ENCODE measurements at regions not wholly inside any gene's neighbourhood (a gene's known extent, or its start where the extent isn't known, plus 50 kb on each side); places are given as distances from the start of the nearest gene placed in this dataset.

GRCh38 chr11:92589512-92589911 lies 364.9 kb downstream of the FAT3 start:
- no peaks in the 10 kb centered on the region for H3K36me3 ChIP-seq (ENCODE audit: control insufficient read depth, insufficient read depth, low read length)
- no peak for DNase-seq (ENCODE audit: extremely low read depth, insufficient read length)
- TF ChIP-seq CTCF (IDR thresholded peaks at IDR 0.05; ENCODE audit: insufficient read depth, low read length, poor library complexity, severe bottlenecking) = no peak
- no peaks in the 10 kb centered on the region for H3K27me3 ChIP-seq (replicated peaks; ENCODE audit: control insufficient read depth, insufficient read depth, low read length)
- H3K4me3 ChIP-seq (replicated peaks; ENCODE audit: low read depth, low read length) = no peak overlapping the region

GRCh38 chr11:92591521-92591920 lies 366.9 kb downstream of the FAT3 start:
- Histone ChIP-seq H3K4me3 (replicated peaks; ENCODE audit: low read depth, low read length) (no peak overlapping the region), H3K27me3 (replicated peaks; ENCODE audit: control insufficient read depth, insufficient read depth, low read length) (no peaks in the 10 kb centered on the region), H3K36me3 (ENCODE audit: control insufficient read depth, insufficient read depth, low read length) (no peaks in the 10 kb centered on the region)
- TF ChIP-seq CTCF (IDR thresholded peaks at IDR 0.05; ENCODE audit: insufficient read depth, low read length, poor library complexity, severe bottlenecking) = no peak
- no peak for DNase-seq (ENCODE audit: extremely low read depth, insufficient read length)

- H3K36me3 ChIP-seq (ENCODE audit: control insufficient read depth, insufficient read depth, low read length) = no peaks in the 10 kb centered on the region
- H3K27me3 ChIP-seq (replicated peaks; ENCODE audit: control insufficient read depth, insufficient read depth, low read length) = no peaks in the 10 kb centered on the region; the same call in 1 of the 2 replicates
- no peak for TF ChIP-seq CTCF (IDR thresholded peaks at IDR 0.05; ENCODE audit: insufficient read depth, low read length, poor library complexity, severe bottlenecking)
- DNase-seq (ENCODE audit: extremely low read depth, insufficient read length) = no peak
- H3K4me3 ChIP-seq (replicated peaks; ENCODE audit: low read depth, low read length) = no peak overlapping the region
These were observed 369.6 kb downstream of the FAT3 start for GRCh38 chr11:92594251-92594650.

- H3K4me3 ChIP-seq (replicated peaks; ENCODE audit: low read depth, low read length) = no peak overlapping the region
These were observed 370.4 kb downstream of the FAT3 start for GRCh38 chr11:92595052-92595451.

GRCh38 chr11:92596596-92597317 lies 372.1 kb downstream of the FAT3 start:
- Histone ChIP-seq H3K4me3 (replicated peaks; ENCODE audit: low read depth, low read length) (no peak overlapping the region), H3K27me3 (replicated peaks; ENCODE audit: control insufficient read depth, insufficient read depth, low read length) (no peaks in the 10 kb centered on the region; the same call in 1 of the 2 replicates), H3K36me3 (ENCODE audit: control insufficient read depth, insufficient read depth, low read length) (no peaks in the 10 kb centered on the region)
- no peak for DNase-seq (ENCODE audit: extremely low read depth, insufficient read length)
- TF ChIP-seq CTCF (IDR thresholded peaks at IDR 0.05; ENCODE audit: insufficient read depth, low read length, poor library complexity, severe bottlenecking) = no peak

More at GRCh38 chr11:92595052-92595451, 370.4 kb downstream of the FAT3 start:
- DNase-seq (ENCODE audit: extremely low read depth, insufficient read length) = no peak
- Histone ChIP-seq H3K27me3 (replicated peaks; ENCODE audit: control insufficient read depth, insufficient read depth, low read length) (no peaks in the 10 kb centered on the region; the same call in 1 of the 2 replicates), H3K36me3 (ENCODE audit: control insufficient read depth, insufficient read depth, low read length) (no peaks in the 10 kb centered on the region)
- TF ChIP-seq CTCF (IDR thresholded peaks at IDR 0.05; ENCODE audit: insufficient read depth, low read length, poor library complexity, severe bottlenecking) = no peak
